IgD-negative memory B cell (primary cell): ENCODE measurements at regions not wholly inside any gene's neighbourhood (a gene's known extent, or its start where the extent isn't known, plus 50 kb on each side); places are given as distances from the start of the nearest gene placed in this dataset.

Experiments used
- H3K27ac Mint-ChIP-seq, 3 donors: one replicate each; pipeline ENCODE4 v1.8.0; 2020 to 2022; ENCODE audit warnings: mild to moderate bottlenecking in 3 of 3, mixed read lengths in 3 of 3, moderate library complexity in 1 of 3
- H3K27me3 Mint-ChIP-seq: one replicate; pipeline ENCODE4 v1.8.0; 2021; ENCODE audit warnings: mixed read lengths
- H3K36me3 Mint-ChIP-seq: one replicate; pipeline ENCODE4 v1.8.0; 2020; ENCODE audit warnings: mild to moderate bottlenecking, mixed read lengths
- H3K4me1 Mint-ChIP-seq, 3 donors: one replicate each; pipeline ENCODE4 v1.8.0; 2020 to 2022; ENCODE audit warnings: mixed read lengths in 3 of 3, mild to moderate bottlenecking in 1 of 3
- H3K4me3 Mint-ChIP-seq, 4 donors: one replicate each; pipeline ENCODE4 v1.8.0; 2020 to 2022; ENCODE audit warnings: mild to moderate bottlenecking in 4 of 4, mixed read lengths in 4 of 4, moderate library complexity in 3 of 4
- H3K9me3 Mint-ChIP-seq, 3 donors: one replicate each; pipeline ENCODE4 v1.8.0; 2020 to 2021; ENCODE audit warnings: mixed read lengths in 3 of 3, mild to moderate bottlenecking in 1 of 3

DNA sequence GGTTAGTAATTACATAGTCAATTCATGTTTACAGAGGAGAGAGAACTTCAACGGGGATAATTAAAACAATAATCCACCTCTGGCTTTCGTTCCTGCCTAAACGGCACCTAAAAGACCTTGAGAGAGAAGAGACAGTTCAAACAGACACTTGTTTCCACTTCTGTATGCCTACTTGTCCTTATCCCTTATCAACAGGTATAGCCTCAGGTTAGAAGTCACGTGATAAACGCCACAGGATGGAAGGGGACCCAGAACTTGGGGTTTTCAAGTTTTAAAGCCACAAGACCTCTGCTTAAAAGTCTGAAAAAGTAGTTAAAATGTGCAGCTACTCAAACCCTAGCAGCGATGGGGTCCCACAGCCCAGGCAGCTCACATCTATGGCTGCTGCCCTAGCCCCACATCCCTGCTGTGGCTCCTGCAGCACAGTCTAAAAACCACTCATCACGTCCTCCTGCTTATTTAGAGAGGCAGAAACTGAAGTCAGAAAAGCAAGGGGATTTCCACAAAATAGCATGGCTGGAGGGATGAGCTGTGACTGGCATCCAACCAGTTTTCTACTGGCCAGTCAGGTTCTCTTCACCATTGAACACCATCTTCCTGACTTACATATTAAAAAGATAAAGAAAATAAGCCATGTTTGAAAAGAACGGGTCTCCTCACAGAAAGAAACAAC, 51.2 kb upstream of the SEC16B start:
- H3K9me3 Mint-ChIP-seq = peaks cover 4 to 9% (median 7%) of the 10 kb centered on the region in 3 donors
- peak overlapping the region in 1 of 3 donors; percentile 65 for H3K27ac Mint-ChIP-seq
- peaks cover 3% of the 10 kb centered on the region for H3K27me3 Mint-ChIP-seq
- H3K4me1 Mint-ChIP-seq = no peaks in the 10 kb centered on the region
- H3K4me3 Mint-ChIP-seq = no peak overlapping the region
- H3K36me3 Mint-ChIP-seq = peaks cover 2% of the 10 kb centered on the region

DNA sequence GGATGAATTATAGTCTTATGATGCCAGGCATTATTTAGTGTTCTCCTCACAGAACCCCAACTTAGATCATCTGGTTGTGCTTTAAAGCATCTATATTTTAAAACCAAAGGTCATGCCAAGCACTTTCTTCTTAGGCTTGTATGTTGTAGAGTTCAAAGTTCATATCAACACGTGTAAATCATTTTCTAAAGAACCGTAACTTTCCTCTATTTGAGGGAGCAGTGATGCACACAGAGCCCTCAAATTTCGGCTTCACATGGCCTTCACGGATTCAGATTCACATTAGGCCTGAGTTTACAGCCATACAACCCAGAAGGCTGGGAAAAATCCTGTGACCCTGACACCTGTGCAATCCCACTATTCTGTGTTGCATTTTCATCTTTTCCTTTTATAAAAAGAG, 52.1 kb upstream of the SEC16B start:
- Mint-ChIP-seq H3K27me3 (peaks cover 3% of the 10 kb centered on the region), H3K4me3 (no peak overlapping the region)

DNA sequence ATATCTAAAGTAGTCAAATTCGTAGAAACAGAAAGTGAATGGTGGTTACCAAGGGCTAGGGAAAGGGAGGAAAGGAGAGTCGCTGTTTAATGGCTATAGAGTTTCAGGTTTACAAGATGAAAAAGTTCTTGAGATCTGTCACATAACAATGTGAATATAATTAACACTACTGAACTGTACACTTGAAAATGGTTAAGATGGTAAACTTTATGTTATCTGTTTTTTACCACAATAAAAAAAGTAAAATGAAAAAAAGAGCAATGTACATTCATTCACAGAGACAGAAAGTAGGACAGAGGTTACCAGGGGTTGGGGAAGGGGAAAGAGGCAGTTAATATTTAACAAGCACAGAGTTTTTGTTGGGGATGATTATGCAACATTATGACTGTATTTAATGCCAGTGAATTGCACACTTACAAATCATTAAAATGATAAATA, 53.3 kb upstream of the SEC16B start:
- Mint-ChIP-seq H3K4me1 (no peaks in the 10 kb centered on the region), H3K36me3 (peaks cover 2% of the 10 kb centered on the region), H3K9me3 (peaks cover 0 to 2% (median 2%) of the 10 kb centered on the region in 3 donors), H3K27ac (no peak overlapping the region), H3K4me3 (no peak overlapping the region), H3K27me3 (peaks cover 3% of the 10 kb centered on the region)

More for the DNA sequence above, 52.1 kb upstream of the SEC16B start:
- Mint-ChIP-seq H3K4me1 (no peaks in the 10 kb centered on the region), H3K27ac (no peak overlapping the region), H3K9me3 (peaks cover 6 to 9% (median 7%) of the 10 kb centered on the region in 3 donors), H3K36me3 (peaks cover 2% of the 10 kb centered on the region)

DNA sequence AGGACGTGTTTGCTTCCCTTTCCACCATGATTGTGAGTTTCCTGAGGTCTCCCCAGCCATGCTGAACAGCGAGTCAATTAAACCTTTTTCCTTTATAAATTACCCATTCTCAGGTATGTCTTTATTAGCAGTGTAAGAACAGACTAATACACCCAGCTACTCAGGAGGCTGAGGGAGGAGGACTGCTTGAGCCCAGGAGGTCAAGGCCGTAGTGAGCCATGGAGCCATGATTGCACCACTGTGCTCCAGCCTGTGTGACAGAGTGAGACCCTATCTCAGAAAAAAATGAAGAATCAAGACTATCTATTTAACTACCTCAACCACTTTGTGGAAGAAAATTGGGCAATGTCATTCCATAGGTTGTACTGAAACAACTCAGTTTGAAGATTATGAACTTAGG, 54.6 kb upstream of the SEC16B start:
- no peak overlapping the region for H3K27ac Mint-ChIP-seq
- H3K4me3 Mint-ChIP-seq = no peak overlapping the region
- no peaks in the 10 kb centered on the region for H3K4me1 Mint-ChIP-seq
- peaks cover 0 to 2% (median 0%) of the 10 kb centered on the region in 3 donors for H3K9me3 Mint-ChIP-seq
- peaks cover 2% of the 10 kb centered on the region for H3K36me3 Mint-ChIP-seq
- H3K27me3 Mint-ChIP-seq = peaks cover 3% of the 10 kb centered on the region

- Mint-ChIP-seq H3K4me3 (no peak overlapping the region), H3K27ac (no peak overlapping the region), H3K4me1 (no peaks in the 10 kb centered on the region), H3K9me3 (peaks cover 0 to 2% (median 0%) of the 10 kb centered on the region in 3 donors), H3K27me3 (peaks cover 5% of the 10 kb centered on the region), H3K36me3 (peaks cover 2% of the 10 kb centered on the region)
Observed at GRCh38 chr1:178025613-178026356, 55.9 kb upstream of the SEC16B start.

DNA sequence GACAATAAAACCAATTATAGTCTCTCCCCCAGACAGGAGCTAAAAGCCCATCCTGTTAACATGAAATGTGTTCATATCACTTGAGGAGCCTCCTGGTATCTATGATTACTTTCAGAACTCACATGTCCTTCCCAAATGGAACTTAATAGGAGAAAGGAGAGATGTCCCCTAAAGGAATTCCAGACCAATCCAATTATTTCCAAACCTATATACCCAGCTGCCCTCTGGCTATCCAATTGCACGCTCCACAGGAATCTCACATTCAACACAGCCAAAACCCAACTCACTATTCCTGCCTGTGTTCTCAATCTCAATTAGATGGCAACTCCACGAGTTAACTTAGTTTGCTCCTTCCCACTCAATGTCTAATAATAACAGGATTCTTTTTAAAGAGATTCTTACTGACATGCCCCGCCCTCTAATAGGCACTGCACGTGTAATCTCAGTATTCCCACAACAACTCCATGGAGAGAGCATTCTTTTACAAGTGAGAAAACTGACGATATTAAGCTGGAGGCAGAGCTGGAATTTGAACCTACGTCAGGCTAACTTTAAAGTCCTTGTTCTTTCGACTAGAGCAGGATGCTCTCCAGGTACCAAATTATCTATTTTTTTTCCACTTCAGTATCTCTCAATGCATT, 59.1 kb upstream of the SEC16B start:
- Mint-ChIP-seq H3K27me3 (peaks cover 2% of the 10 kb centered on the region), H3K4me3 (no peak overlapping the region), H3K36me3 (peaks cover 2% of the 10 kb centered on the region), H3K27ac (no peak overlapping the region), H3K9me3 (peaks cover 0 to 2% (median 0%) of the 10 kb centered on the region in 3 donors), H3K4me1 (no peaks in the 10 kb centered on the region)

DNA sequence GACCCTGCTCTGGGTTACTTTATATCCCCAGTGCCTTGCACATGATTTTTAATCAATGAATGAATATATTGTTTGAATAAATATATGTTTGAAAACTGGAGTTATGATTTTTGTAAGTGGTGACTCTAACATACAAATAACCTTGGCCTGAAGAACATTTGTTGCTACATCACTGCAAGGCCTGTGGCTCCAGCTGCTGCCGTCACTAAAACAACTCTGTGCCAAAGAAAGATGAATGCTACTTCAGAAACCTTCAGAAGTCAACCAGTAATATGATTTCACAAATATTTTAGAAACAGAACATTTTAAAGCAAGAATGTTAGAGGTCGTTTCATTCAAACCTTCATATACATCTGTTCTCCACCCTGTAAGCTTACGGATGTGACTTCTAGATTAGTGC, 60.6 kb upstream of the SEC16B start:
- Mint-ChIP-seq H3K27ac (no peak overlapping the region), H3K9me3 (peaks cover 0 to 2% (median 0%) of the 10 kb centered on the region in 3 donors), H3K27me3 (peaks cover 3% of the 10 kb centered on the region), H3K4me1 (no peaks in the 10 kb centered on the region), H3K4me3 (no peak overlapping the region), H3K36me3 (peaks cover 2% of the 10 kb centered on the region)

- no peak overlapping the region for H3K27ac Mint-ChIP-seq
Observed at GRCh38 chr1:178031856-178032320, 62.0 kb upstream of the RASAL2 start.

GRCh38 chr1:178033019-178033418, 60.9 kb upstream of the RASAL2 start:
- no peaks in the 10 kb centered on the region for H3K36me3 Mint-ChIP-seq
- no peaks in the 10 kb centered on the region for H3K9me3 Mint-ChIP-seq
- H3K4me3 Mint-ChIP-seq = no peak overlapping the region
- H3K27me3 Mint-ChIP-seq = peaks cover 17% of the 10 kb centered on the region
- H3K4me1 Mint-ChIP-seq = peaks cover 0 to 3% (median 0%) of the 10 kb centered on the region in 3 donors
- H3K27ac Mint-ChIP-seq = no peak overlapping the region

More at GRCh38 chr1:178031856-178032320, 62.0 kb upstream of the RASAL2 start:
- no peak overlapping the region for H3K4me3 Mint-ChIP-seq
- no peaks in the 10 kb centered on the region for H3K4me1 Mint-ChIP-seq
- H3K27me3 Mint-ChIP-seq = peaks cover 10% of the 10 kb centered on the region
- H3K9me3 Mint-ChIP-seq = no peaks in the 10 kb centered on the region
- H3K36me3 Mint-ChIP-seq = no peaks in the 10 kb centered on the region

DNA sequence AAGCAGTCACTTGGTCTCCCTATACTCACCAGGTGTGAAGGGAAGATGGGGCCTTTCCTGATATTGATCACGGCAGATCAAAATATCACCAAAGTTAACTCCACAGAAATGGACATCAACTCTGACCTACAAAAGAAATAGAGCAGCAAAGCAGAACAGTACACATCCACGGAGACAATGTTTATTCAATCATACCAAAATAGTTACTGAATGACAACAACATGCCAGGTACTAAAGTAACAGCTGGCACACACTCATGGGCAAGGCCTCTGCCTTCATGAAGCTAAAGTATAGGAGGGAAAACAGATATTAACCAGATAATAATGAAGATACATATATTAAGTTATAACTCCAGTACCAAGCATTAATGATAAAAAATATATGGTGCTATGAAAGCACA, 59.2 kb upstream of the RASAL2 start:
- Mint-ChIP-seq H3K27ac (no peak overlapping the region), H3K27me3 (peaks cover 26% of the 10 kb centered on the region), H3K4me1 (peaks cover 0 to 3% (median 0%) of the 10 kb centered on the region in 3 donors), H3K36me3 (no peaks in the 10 kb centered on the region), H3K4me3 (no peak overlapping the region), H3K9me3 (peaks cover 0 to 3% (median 0%) of the 10 kb centered on the region in 3 donors)

DNA sequence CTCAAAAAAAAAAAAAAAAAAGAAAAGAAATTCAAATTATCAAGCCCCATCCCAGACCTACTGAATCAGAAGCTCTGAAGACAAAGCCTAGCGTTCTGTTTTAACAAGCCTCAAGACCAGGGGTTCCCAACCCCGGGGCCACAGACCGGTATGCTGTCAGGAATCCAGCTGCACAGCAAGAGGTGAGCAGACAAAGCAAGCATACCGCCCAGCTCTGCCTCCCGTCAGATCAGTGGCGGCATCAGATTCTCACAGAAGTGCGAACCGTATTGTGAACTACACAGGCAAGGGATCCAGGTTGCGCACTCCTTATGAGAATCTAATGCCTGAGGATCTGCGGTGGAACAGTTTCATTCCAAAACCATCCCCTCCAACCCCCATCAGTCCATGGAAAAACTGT, 57.8 kb upstream of the RASAL2 start:
- H3K4me3 Mint-ChIP-seq = no peak overlapping the region
- peaks cover 0 to 3% (median 0%) of the 10 kb centered on the region in 3 donors for H3K9me3 Mint-ChIP-seq
- peaks cover 0 to 3% (median 0%) of the 10 kb centered on the region in 3 donors for H3K4me1 Mint-ChIP-seq

GRCh38 chr1:178037510-178038253, 56.2 kb upstream of the RASAL2 start:
- H3K4me1 Mint-ChIP-seq = peaks cover 0 to 3% (median 0%) of the 10 kb centered on the region in 3 donors

More for the DNA sequence above, 57.8 kb upstream of the RASAL2 start:
- no peak overlapping the region for H3K27ac Mint-ChIP-seq
- no peaks in the 10 kb centered on the region for H3K36me3 Mint-ChIP-seq
- peaks cover 29% of the 10 kb centered on the region for H3K27me3 Mint-ChIP-seq

DNA sequence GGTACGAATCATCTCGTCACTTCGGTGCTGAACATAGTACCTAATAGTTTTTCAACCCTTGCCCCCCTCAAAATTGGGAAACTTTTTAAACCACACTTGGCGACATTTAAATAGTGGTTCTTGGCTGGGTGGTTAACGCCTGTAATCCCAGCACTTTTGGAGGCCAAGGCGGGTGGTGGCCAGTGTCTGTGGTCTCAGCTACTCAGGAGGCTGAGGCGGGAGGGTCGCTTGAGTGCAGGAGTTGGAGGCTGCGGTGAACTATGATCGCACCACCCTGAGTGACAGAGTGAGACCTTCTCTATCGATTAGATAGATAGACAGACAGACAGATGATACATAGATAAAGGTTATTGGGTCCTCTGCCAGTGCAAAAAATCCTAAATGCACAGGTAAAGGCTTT, 55.5 kb upstream of the RASAL2 start:
- Mint-ChIP-seq H3K4me1 (peaks cover 0 to 3% (median 0%) of the 10 kb centered on the region in 3 donors), H3K9me3 (peaks cover 0 to 5% (median 3%) of the 10 kb centered on the region in 3 donors), H3K4me3 (no peak overlapping the region), H3K27me3 (peaks cover 32% of the 10 kb centered on the region), H3K27ac (no peak overlapping the region), H3K36me3 (no peaks in the 10 kb centered on the region)

More at GRCh38 chr1:178037510-178038253, 56.2 kb upstream of the RASAL2 start:
- Mint-ChIP-seq H3K27ac (no peak overlapping the region), H3K36me3 (no peaks in the 10 kb centered on the region), H3K4me3 (peak overlapping the region in 1 of 4 donors; percentile 34), H3K9me3 (peaks cover 0 to 5% (median 3%) of the 10 kb centered on the region in 3 donors), H3K27me3 (peaks cover 32% of the 10 kb centered on the region)

- Mint-ChIP-seq H3K4me1 (peaks cover 0 to 3% (median 0%) of the 10 kb centered on the region in 3 donors), H3K9me3 (peaks cover 0 to 5% (median 3%) of the 10 kb centered on the region in 3 donors), H3K36me3 (no peaks in the 10 kb centered on the region), H3K27ac (no peak overlapping the region), H3K27me3 (peaks cover 32% of the 10 kb centered on the region), H3K4me3 (no peak overlapping the region)
Observed at GRCh38 chr1:178039891-178040290, 54.0 kb upstream of the RASAL2 start.
